OCI-LY1 (cell line): ENCODE measurements at regions not wholly inside any gene's neighbourhood (a gene's known extent, or its start where the extent isn't known, plus 50 kb on each side); places are given as distances from the start of the nearest gene placed in this dataset.

Experiments
- CTCF ChIP-seq: fragments of 200-600 bp; sonication (generic), shearing (Covaris generic); IDR thresholded peaks from 2 replicates; pipeline ENCODE4 v1.5.1; 2017; ENCODE audit warnings: mild to moderate bottlenecking, antibody characterized with exemption, low read length, moderate library complexity, mixed read lengths
- EZH2 ChIP-seq: fragments of 200-600 bp; sonication (generic), shearing (Covaris generic); IDR thresholded peaks from 2 replicates; pipeline ENCODE4 v1.8.0; 2017; ENCODE audit warnings: borderline replicate concordance, mixed run types, mild to moderate bottlenecking, antibody characterized with exemption, low read length, moderate library complexity, mixed read lengths

GRCh38 chr11:15783619-15784018 lies 572.7 kb downstream of the SOX6 start:
- TF ChIP-seq CTCF: no peak
- TF ChIP-seq EZH2: no peak
